ENCODE measurements at regions not wholly inside any gene's neighbourhood (a gene's known extent, or its start where the extent isn't known, plus 50 kb on each side); places are given as distances from the start of the nearest gene placed in this dataset.

DNA sequence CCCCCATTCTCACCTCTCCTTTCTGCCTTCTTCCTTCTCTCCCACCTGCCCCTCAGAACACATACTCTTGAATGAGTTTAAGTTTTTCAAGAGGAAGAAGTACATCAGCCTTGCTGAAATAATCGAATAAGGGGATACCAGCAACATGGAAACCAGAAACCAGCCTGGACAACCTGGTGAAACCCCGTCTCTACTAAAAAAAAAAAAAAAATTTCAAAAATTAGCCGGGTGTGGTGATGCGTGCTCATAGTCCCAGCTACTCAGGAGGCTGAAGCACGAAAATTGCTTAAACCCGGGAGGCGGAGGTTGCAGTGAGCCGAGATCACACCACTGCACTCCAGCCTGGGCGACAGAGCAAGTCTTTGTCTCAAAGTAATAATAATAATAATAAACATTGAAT, 75.0 kb upstream of the SLC1A4 start:
- H3K27me3 ChIP-seq (ENCODE audit: control insufficient read depth in 3 of 3, insufficient read depth in 3 of 3, low read length in 2 of 3): no peaks in the 10 kb centered on the region
- no peak for DNase-seq
- 85 to 88% methylated on average over 9 of the region's 9 CpGs for WGBS, 2 donors

DNA sequence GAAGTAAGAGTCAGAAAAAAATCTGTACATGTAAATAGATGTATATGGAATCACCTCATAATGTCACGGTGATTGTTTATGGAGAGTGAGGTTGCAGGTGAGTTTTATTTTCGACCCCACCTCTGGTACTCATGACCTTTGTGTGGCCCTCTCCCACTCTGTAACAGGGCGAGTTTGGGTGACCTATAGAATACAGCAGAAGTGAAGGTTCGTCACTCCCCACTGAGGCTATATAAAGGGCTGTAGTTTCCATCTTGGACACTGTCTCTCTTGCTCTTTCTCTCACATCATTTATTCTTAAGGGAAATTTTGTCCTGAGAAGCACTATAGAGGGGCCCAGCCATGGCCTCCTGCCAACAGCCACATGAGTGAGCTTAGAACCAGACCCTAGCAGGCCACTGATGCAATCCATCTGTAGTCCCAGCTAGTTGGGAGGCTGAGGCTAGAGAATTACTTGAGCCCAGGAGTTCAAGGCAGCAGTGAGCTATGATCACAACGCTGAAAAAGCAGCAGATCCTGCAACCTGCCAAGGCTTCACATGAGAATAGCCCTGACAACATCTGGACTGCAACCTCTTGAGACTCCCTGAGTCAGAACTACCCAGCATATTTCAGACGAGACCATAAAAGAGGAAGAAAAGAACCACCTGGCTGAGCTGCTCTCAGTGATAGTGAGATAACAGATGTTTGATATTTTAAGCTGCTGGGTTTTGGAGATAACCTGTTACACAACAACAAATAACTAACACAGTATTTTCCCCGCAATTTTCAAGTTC, 74.3 kb upstream of the SLC1A4 start:
- H3K9me3 ChIP-seq (ENCODE audit: control insufficient read depth in 4 of 4, insufficient read depth in 3 of 4, low read length in 3 of 4): no peaks in the 10 kb centered on the region
- no peaks in the 10 kb centered on the region for H3K36me3 ChIP-seq (ENCODE audit: control insufficient read depth in 4 of 4, insufficient read depth in 4 of 4, low read length in 4 of 4)
- peaks cover 0 to 3% (median 0%) of the 10 kb centered on the region in 5 donors for H3K4me1 ChIP-seq (ENCODE audit: control insufficient read depth in 5 of 5, insufficient read depth in 5 of 5, low read length in 5 of 5)
- H3K9ac ChIP-seq (ENCODE audit: insufficient read depth in 1 of 2, low read length in 2 of 2): no peak overlapping the region
- H3K27ac ChIP-seq (ENCODE audit: low read depth in 1 of 2, low read length in 1 of 2): no peak overlapping the region
- no peaks in the 10 kb centered on the region for H3K27me3 ChIP-seq (ENCODE audit: control insufficient read depth in 3 of 3, insufficient read depth in 3 of 3, low read length in 2 of 3)
- H3K4me3 ChIP-seq: no peak overlapping the region
- DNase-seq (peak; percentile 37 to 49 (median 42)), ATAC-seq (ENCODE audit: insufficient read depth, low FRiP score) (no peak)
- TF ChIP-seq, protein P1, sequence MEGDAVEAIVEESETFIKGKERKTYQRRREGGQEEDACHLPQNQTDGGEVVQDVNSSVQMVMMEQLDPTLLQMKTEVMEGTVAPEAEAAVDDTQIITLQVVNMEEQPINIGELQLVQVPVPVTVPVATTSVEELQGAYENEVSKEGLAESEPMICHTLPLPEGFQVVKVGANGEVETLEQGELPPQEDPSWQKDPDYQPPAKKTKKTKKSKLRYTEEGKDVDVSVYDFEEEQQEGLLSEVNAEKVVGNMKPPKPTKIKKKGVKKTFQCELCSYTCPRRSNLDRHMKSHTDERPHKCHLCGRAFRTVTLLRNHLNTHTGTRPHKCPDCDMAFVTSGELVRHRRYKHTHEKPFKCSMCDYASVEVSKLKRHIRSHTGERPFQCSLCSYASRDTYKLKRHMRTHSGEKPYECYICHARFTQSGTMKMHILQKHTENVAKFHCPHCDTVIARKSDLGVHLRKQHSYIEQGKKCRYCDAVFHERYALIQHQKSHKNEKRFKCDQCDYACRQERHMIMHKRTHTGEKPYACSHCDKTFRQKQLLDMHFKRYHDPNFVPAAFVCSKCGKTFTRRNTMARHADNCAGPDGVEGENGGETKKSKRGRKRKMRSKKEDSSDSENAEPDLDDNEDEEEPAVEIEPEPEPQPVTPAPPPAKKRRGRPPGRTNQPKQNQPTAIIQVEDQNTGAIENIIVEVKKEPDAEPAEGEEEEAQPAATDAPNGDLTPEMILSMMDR (IDR thresholded peaks at IDR 0.05; ENCODE audit: control extremely low read depth, extremely low read depth): no peak
- 63 to 64% methylated on average over 7 of the region's 7 CpGs for WGBS, 2 donors

More for the DNA sequence above, 75.0 kb upstream of the SLC1A4 start:
- Histone ChIP-seq H3K36me3 (ENCODE audit: control insufficient read depth in 4 of 4, insufficient read depth in 4 of 4, low read length in 4 of 4) (no peaks in the 10 kb centered on the region), H3K4me3 (no peak overlapping the region), H3K4me1 (ENCODE audit: control insufficient read depth in 5 of 5, insufficient read depth in 5 of 5, low read length in 5 of 5) (peaks cover 0 to 3% (median 0%) of the 10 kb centered on the region in 5 donors), H3K9me3 (ENCODE audit: control insufficient read depth in 4 of 4, insufficient read depth in 3 of 4, low read length in 3 of 4) (no peaks in the 10 kb centered on the region), H3K9ac (ENCODE audit: insufficient read depth in 1 of 2, low read length in 2 of 2) (no peak overlapping the region), H3K27ac (ENCODE audit: low read depth in 1 of 2, low read length in 1 of 2) (no peak overlapping the region)
- ATAC-seq (ENCODE audit: insufficient read depth, low FRiP score): no peak
- TF ChIP-seq, protein P1 (IDR thresholded peaks at IDR 0.05; ENCODE audit: control extremely low read depth, extremely low read depth): no peak

DNA sequence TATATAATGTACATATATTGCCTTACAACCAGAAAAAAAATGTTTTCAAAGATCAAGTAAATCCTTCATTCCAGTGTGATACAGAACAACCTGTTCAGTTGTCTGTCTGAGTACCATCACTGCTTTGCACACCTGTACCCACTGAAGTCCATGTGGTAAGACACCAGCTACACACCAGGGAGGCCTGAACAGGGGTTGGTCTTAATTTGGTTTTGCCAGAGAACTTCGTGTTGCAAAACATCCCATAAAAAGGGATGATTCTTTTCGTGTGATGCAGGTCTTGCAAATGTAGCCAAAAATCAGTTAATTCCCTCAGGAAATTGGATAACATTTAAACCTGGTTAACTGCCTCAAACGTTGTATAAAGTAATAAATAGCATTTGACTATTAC, 73.7 kb upstream of the SLC1A4 start:
- no peak overlapping the region for H3K9ac ChIP-seq (ENCODE audit: insufficient read depth in 1 of 2, low read length in 2 of 2)
- no peaks in the 10 kb centered on the region for H3K9me3 ChIP-seq (ENCODE audit: control insufficient read depth in 4 of 4, insufficient read depth in 3 of 4, low read length in 3 of 4)
- TF ChIP-seq, protein P1 (IDR thresholded peaks at IDR 0.05; ENCODE audit: control extremely low read depth, extremely low read depth): no peak
- ATAC-seq (ENCODE audit: insufficient read depth, low FRiP score) (no peak), DNase-seq (no peak)
- no peak overlapping the region for H3K4me3 ChIP-seq
- H3K36me3 ChIP-seq (ENCODE audit: control insufficient read depth in 4 of 4, insufficient read depth in 4 of 4, low read length in 4 of 4): no peaks in the 10 kb centered on the region
- no peak overlapping the region for H3K27ac ChIP-seq (ENCODE audit: low read depth in 1 of 2, low read length in 1 of 2)
- peaks cover 0 to 3% (median 0%) of the 10 kb centered on the region in 5 donors for H3K4me1 ChIP-seq (ENCODE audit: control insufficient read depth in 5 of 5, insufficient read depth in 5 of 5, low read length in 5 of 5)
- no peaks in the 10 kb centered on the region for H3K27me3 ChIP-seq (ENCODE audit: control insufficient read depth in 3 of 3, insufficient read depth in 3 of 3, low read length in 2 of 3)
- 18 to 36% methylated on average over 3 of the region's 3 CpGs for WGBS, 2 donors
